Adipocyte (in vitro differentiated cells): ENCODE measurements at regions not wholly inside any gene's neighbourhood (a gene's known extent, or its start where the extent isn't known, plus 50 kb on each side); places are given as distances from the start of the nearest gene placed in this dataset.

Experiments
- DNase-seq: peaks from one replicate; pipeline ENCODE4 v3.0.0-alpha.2; 2015; ENCODE audit warnings: low read depth
- H3K27me3 ChIP-seq: replicated peaks from 2 replicates; pipeline ENCODE4 v1.7.0; 2013; ENCODE audit warnings: mild to moderate bottlenecking, low read length, moderate library complexity; ENCODE audit not compliant: control insufficient read depth, insufficient read depth
- H3K36me3 ChIP-seq: 2 replicates; pipeline ENCODE4 v1.7.0; 2013; ENCODE audit warnings: low read length, mild to moderate bottlenecking, moderate library complexity; ENCODE audit not compliant: control insufficient read depth, insufficient read depth, severe bottlenecking
- H3K4me1 ChIP-seq: 2 replicates; pipeline ENCODE4 v1.7.0; 2013; ENCODE audit warnings: mild to moderate bottlenecking, low read length, moderate library complexity; ENCODE audit not compliant: control insufficient read depth, insufficient read depth
- H3K4me3 ChIP-seq: 2 replicates; pipeline ENCODE4 v1.7.0; 2013; ENCODE audit warnings: mild to moderate bottlenecking, low read length, moderate library complexity
- H3K9ac ChIP-seq: 2 replicates; pipeline ENCODE4 v1.7.0; 2013; ENCODE audit warnings: mild to moderate bottlenecking, low read length, moderate library complexity
- H3K9me3 ChIP-seq: 2 replicates; pipeline ENCODE4 v1.7.0; 2013; ENCODE audit warnings: mild to moderate bottlenecking, low read length, moderate library complexity; ENCODE audit not compliant: control insufficient read depth

GRCh38 chr17:79223471-79223870 is 148.8 kb downstream of the ENGASE start:
- Histone ChIP-seq H3K36me3 (no peaks in the 10 kb centered on the region), H3K27me3 (peaks cover 52% of the 10 kb centered on the region)

DNA sequence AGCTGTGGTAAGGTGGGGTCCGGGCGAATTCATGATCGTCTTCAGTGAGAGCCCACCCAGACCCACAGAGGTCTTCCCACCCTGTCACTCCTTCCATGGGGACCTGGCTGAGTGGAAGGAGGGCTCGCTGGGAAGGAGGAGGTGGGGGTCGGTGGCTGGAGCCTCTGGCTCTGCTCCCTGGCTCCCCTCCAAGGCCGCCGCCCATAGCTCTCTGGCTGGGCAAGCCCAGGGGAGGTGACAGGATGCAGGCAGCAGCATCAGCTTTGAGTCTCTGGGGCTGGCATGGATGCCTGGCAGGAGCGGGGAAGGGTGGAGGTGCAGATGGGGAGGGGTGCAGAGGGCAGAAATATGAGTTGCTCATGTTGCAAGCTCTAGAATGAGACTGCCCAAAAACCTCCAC is 147.0 kb downstream of the ENGASE start:
- Histone ChIP-seq H3K4me3 (no peak overlapping the region), H3K9me3 (no peaks in the 10 kb centered on the region), H3K27me3 (peaks cover 62% of the 10 kb centered on the region), H3K9ac (no peak overlapping the region), H3K4me1 (no peaks in the 10 kb centered on the region), H3K36me3 (no peaks in the 10 kb centered on the region)
- DNase-seq = no peak

More at GRCh38 chr17:79223471-79223870, 148.8 kb downstream of the ENGASE start:
- Histone ChIP-seq H3K4me3 (no peak overlapping the region), H3K4me1 (no peaks in the 10 kb centered on the region), H3K9ac (no peak overlapping the region), H3K9me3 (no peaks in the 10 kb centered on the region)
- no peak for DNase-seq

GRCh38 chr17:79220713-79221291 is 146.2 kb downstream of the ENGASE start:
- Histone ChIP-seq H3K9ac (no peak overlapping the region), H3K27me3 (peaks cover 63% of the 10 kb centered on the region), H3K9me3 (no peaks in the 10 kb centered on the region), H3K36me3 (no peaks in the 10 kb centered on the region), H3K4me1 (no peaks in the 10 kb centered on the region), H3K4me3 (no peak overlapping the region)
- DNase-seq = no peak

GRCh38 chr17:79220201-79220712 is 145.6 kb downstream of the ENGASE start:
- Histone ChIP-seq H3K9me3 (no peaks in the 10 kb centered on the region), H3K27me3 (peaks cover 69% of the 10 kb centered on the region), H3K9ac (no peak overlapping the region), H3K4me1 (no peaks in the 10 kb centered on the region), H3K4me3 (no peak overlapping the region), H3K36me3 (no peaks in the 10 kb centered on the region)
- DNase-seq = no peak

- Histone ChIP-seq H3K4me3 (no peak overlapping the region), H3K9me3 (no peaks in the 10 kb centered on the region), H3K9ac (no peak overlapping the region), H3K36me3 (no peaks in the 10 kb centered on the region), H3K4me1 (no peaks in the 10 kb centered on the region), H3K27me3 (peaks cover 69% of the 10 kb centered on the region)
- no peak for DNase-seq
These were observed 144.7 kb downstream of the ENGASE start for GRCh38 chr17:79219208-79219935.

- Histone ChIP-seq H3K9ac (no peak overlapping the region), H3K4me1 (no peaks in the 10 kb centered on the region), H3K27me3 (peaks cover 66% of the 10 kb centered on the region), H3K36me3 (no peaks in the 10 kb centered on the region), H3K4me3 (no peak overlapping the region), H3K9me3 (no peaks in the 10 kb centered on the region)
- no peak for DNase-seq
These were observed 144.2 kb downstream of the ENGASE start for GRCh38 chr17:79218825-79219200.

DNA sequence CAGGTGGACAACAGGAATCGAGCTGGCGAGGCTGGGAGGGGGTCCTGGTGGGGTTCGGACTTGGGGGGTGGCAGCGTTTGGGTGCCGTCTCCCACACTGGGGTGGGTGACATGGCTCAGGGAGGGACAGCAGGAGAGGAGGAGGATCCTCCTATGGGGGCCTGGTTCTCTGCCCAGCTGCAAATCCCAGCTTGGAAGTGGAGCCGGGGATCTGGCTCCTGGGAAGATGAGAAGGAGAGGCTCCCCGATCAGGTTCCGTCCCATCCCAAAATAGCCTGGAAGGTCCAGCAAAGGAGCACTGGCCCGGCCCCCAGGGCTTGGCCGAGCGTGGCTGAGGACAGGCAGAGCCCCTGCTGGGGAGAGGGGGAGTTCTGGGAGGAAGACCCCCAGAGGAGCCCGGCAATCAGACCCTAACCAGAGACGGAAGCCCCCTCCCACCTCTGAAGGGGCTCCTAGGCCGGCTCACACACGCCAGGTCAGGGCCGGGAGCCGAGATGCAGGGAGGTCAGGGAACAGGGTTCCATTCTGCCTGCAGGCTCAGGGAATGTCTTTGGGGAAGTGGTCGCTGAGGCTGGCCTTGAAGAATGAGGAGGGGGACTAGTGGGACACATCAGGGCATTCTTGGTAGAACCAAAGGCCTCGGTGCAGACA is 143.7 kb downstream of the ENGASE start:
- Histone ChIP-seq H3K36me3 (no peaks in the 10 kb centered on the region), H3K4me3 (no peak overlapping the region), H3K27me3 (peaks cover 66% of the 10 kb centered on the region), H3K9ac (no peak overlapping the region), H3K4me1 (no peaks in the 10 kb centered on the region), H3K9me3 (no peaks in the 10 kb centered on the region)
- no peak for DNase-seq

DNA sequence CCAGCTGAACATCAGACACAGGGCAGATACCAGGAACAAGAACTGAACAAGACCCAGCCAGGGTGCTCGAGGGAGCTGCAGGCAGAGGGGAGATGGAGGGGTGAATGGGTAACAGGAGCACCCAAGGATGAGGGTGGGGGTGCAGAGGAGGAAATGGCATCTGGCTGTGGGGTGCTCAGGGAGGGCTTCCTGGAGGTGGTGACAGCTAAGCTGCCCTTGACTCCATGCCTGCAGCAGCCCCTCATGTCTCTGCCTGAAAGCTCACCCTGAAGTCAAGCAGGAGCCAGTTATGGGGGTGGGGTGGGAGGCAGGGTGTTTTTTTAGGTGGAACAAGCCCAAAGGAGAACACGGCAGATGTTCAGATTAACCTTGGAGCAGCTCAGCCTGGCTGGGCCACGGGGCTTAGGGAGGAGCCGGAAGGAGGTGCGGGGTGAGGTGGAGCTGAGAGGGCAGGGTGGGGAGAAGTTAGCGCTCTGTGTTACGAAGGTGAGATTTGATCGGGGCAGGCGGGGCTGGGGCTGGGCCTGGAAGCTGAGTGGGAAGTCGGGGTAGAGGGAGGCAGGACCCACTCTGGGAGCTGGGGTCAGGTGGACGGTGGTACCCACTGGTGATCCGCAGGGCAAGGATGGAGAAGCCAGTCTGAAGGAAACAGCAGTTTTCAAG is 143.0 kb downstream of the ENGASE start:
- Histone ChIP-seq H3K4me3 (no peak overlapping the region), H3K9ac (no peak overlapping the region), H3K9me3 (no peaks in the 10 kb centered on the region), H3K4me1 (no peaks in the 10 kb centered on the region), H3K27me3 (peaks cover 62% of the 10 kb centered on the region), H3K36me3 (no peaks in the 10 kb centered on the region)
- no peak for DNase-seq

GRCh38 chr17:79216826-79217225 is 142.2 kb downstream of the ENGASE start:
- no peak overlapping the region for H3K4me3 ChIP-seq
- H3K9ac ChIP-seq = no peak overlapping the region
- H3K36me3 ChIP-seq = no peaks in the 10 kb centered on the region
- no peak for DNase-seq
- no peaks in the 10 kb centered on the region for H3K9me3 ChIP-seq
- no peaks in the 10 kb centered on the region for H3K4me1 ChIP-seq
- H3K27me3 ChIP-seq = peaks cover 55% of the 10 kb centered on the region

- Histone ChIP-seq H3K4me1 (no peaks in the 10 kb centered on the region), H3K9me3 (no peaks in the 10 kb centered on the region), H3K4me3 (no peak overlapping the region), H3K9ac (no peak overlapping the region), H3K36me3 (no peaks in the 10 kb centered on the region), H3K27me3 (peaks cover 56% of the 10 kb centered on the region)
- DNase-seq = no peak
These were observed 141.8 kb downstream of the ENGASE start for GRCh38 chr17:79216391-79216790.

DNA sequence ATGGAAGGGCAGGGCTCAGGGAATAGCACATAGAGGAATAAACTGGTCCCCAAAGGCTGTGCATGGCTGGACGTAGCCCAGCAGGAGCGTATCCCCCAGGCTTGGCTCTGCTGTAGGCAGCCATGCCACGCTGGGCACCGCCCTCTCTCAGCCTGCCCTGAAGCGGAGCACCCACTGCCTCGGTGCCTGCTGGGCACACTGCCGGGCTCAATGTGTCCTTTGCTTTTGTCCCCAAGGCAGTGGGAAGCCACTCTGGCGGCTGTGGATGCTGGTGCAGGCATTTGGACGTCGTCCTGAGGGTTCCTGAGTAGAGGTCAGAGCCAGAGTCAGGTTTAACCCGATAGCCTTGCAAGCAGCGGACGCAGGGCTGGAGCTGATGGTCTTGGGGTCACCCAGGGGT is 141.0 kb downstream of the ENGASE start:
- peaks cover 56% of the 10 kb centered on the region for H3K27me3 ChIP-seq

More for the DNA sequence above, 141.0 kb downstream of the ENGASE start:
- no peak for DNase-seq
- Histone ChIP-seq H3K4me3 (no peak overlapping the region), H3K9ac (no peak overlapping the region), H3K36me3 (no peaks in the 10 kb centered on the region), H3K9me3 (no peaks in the 10 kb centered on the region), H3K4me1 (no peaks in the 10 kb centered on the region)
